Gastrocnemius medialis (tissue), 4 donors: ENCODE measurements at regions not wholly inside any gene's neighbourhood (a gene's known extent, or its start where the extent isn't known, plus 50 kb on each side); places are given as distances from the start of the nearest gene placed in this dataset.

ENCODE experiments used
- ATAC-seq, 2 donors: fragments of 150-250 bp; one replicate each; pipeline ENCODE4 v1.9.1; 2016
- DNase-seq, 2 donors: peaks; one replicate each; pipeline ENCODE4 v3.0.0-alpha.2; 2019
- H3K27ac ChIP-seq, 4 donors: fragments of 200-600 bp; sonication (generic); 1 replicate in 1 of 4; 2 replicates in 3 of 4; pipeline ENCODE4 v1.5.1; 2016 to 2018; ENCODE audit warnings: mild to moderate bottlenecking in 2 of 4, moderate library complexity in 1 of 4
- H3K27me3 ChIP-seq, 3 donors: fragments of 200-600 bp; sonication (generic) in 2 of 3; 1 replicate in 1 of 3; 2 replicates in 2 of 3; pipeline versions ENCODE4 v1.5.1 to v1.6.0; 2016 to 2019; ENCODE audit warnings: mild to moderate bottlenecking in 1 of 3, moderate library complexity in 1 of 3
- H3K36me3 ChIP-seq, 2 donors: fragments of 200-600 bp; sonication (generic) in 1 of 2; one replicate each; pipeline ENCODE4 v1.5.1; 2017 to 2018
- H3K4me1 ChIP-seq, 2 donors: fragments of 200-600 bp; sonication (generic) in 1 of 2; one replicate each; pipeline ENCODE4 v1.5.1; 2016 to 2017; ENCODE audit warnings: mild to moderate bottlenecking in 2 of 2
- H3K4me3 ChIP-seq, 4 donors: fragments of 200-600 bp; sonication (generic) in 3 of 4; 1 replicate in 1 of 4; 2 replicates in 3 of 4; pipeline ENCODE4 v1.5.1; 2016 to 2019; ENCODE audit warnings: mild to moderate bottlenecking in 2 of 4
- H3K9me3 ChIP-seq, 3 donors: fragments of 200-600 bp; sonication (generic) in 2 of 3; 1 replicate in 1 of 3; 2 replicates in 2 of 3; pipeline ENCODE4 v1.5.1; 2016 to 2019
- CTCF ChIP-seq, 5 experiments: fragments of 450-650 bp in 3 of 5; fragments of 200-600 bp in 2 of 5; sonication (generic) in 2 of 5; IDR thresholded peaks in 4 of 5; conservative IDR thresholded peaks in 1 of 5; 1 replicate in 4 of 5; 2 replicates in 1 of 5; pipeline ENCODE4 v1.5.1; 2016 to 2019; ENCODE audit warnings: antibody characterized with exemption in 5 of 5, mild to moderate bottlenecking in 3 of 5, moderate library complexity in 3 of 5
- POLR2A ChIP-seq, 2 donors: fragments of 450-650 bp; IDR thresholded peaks; one replicate each; pipeline ENCODE4 v1.6.1; 2017; ENCODE audit warnings: antibody characterized with exemption in 2 of 2, mild to moderate bottlenecking in 2 of 2, moderate library complexity in 2 of 2
- in situ Hi-C, 4 donors: fragments of 200-750 bp; cut with MboI; loops; one replicate each; pipeline versions ENCODE4 v1.15.0 to v1.8.0; 2017; ENCODE audit warnings: low sequenced_read_pairs in 4 of 4
- intact Hi-C: fragments of 100-400 bp; cut with DNase I; formaldehyde crosslinking; loops from one replicate; pipeline ENCODE4 v1.15.1; 2023; ENCODE audit warnings: low total_unique reads

DNA sequence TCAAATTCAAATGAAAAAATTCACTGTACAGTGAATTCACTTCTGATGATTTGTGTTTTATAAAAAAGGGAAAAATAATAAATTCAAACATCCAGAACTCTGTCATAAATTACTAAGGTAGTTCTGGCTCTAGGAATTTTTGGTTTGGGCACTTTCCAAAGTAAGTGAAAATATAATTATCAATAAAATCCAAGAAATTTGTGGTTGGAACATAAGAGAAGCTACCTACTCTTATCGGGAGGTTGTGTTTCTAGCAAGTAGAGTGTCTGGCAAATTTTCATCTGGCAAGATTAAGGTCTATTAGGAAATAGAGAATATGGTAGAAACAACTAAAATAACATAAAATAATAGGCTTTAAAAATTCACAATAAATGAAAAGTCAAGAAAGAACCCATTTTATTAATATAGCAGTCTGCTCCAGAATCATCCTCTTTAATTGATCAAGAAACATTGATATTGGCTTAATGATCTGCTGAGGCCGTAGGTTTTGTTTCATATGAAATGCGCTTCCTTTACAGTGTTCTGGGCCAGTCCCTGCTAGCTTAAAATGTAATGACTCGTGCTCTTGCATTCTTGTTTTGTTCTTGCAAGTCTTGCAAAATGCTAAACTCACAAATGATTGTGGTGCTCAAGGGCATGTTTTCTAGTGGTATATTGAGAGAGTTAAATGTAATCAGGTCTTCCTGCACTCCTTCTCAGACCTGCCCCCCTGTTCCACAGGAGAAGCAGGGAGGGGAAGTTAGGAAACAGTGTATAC lies 331.4 kb downstream of the RAPGEF2 start:
- H3K27me3 ChIP-seq: no peaks in the 10 kb centered on the region
- no peaks in the 10 kb centered on the region for H3K9me3 ChIP-seq
- peaks cover 3 to 4% of the 10 kb centered on the region in 2 donors for H3K4me1 ChIP-seq
- in situ Hi-C loops (loop anchor here (25.0 kb wide), 3 partner anchors 572 to 722 kb away; partner anchors contain the start of gene PPID (in 1 of the 4)), intact Hi-C loops (no loop called here)
- no peak for TF ChIP-seq POLR2A (IDR thresholded peaks at IDR 0.05)
- TF ChIP-seq CTCF (IDR thresholded peaks at IDR 0.05 in 4 of 5, conservative IDR thresholded peaks at IDR 0.05 in 1 of 5): no peak
- ATAC-seq: no peak
- H3K36me3 ChIP-seq: no peaks in the 10 kb centered on the region
- no peak overlapping the region for H3K4me3 ChIP-seq
- DNase-seq: no peak
- no peak overlapping the region for H3K27ac ChIP-seq

DNA sequence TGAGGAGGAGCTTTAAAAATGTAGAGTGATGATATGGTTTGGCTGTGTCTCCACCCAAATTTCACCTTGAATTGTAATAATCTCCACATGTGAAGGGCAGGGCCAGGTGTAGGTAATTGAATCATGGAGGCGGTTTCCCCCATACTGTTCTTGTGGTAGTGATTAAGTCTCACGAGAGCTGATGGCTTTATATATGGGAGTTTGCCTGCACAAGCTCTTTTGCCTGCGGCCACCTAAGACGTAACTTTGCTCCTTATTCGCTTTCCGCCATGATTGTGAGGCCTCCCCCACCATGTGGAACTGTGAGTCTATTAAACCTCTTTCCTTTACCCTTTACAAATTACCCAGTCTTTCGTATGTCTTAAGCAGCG lies 332.0 kb downstream of the RAPGEF2 start:
- TF ChIP-seq POLR2A (IDR thresholded peaks at IDR 0.05) (no peak), CTCF (IDR thresholded peaks at IDR 0.05 in 4 of 5, conservative IDR thresholded peaks at IDR 0.05 in 1 of 5) (no peak)
- no peaks in the 10 kb centered on the region for H3K4me1 ChIP-seq
- no peak overlapping the region for H3K27ac ChIP-seq
- ATAC-seq: no peak
- no peaks in the 10 kb centered on the region for H3K27me3 ChIP-seq
- no peak for DNase-seq
- H3K36me3 ChIP-seq: no peaks in the 10 kb centered on the region
- in situ Hi-C loops (loop anchor here (25.0 kb wide), 3 partner anchors 573 to 723 kb away; partner anchors contain the start of gene PPID (in 1 of the 4)), intact Hi-C loops (no loop called here)
- no peak overlapping the region for H3K4me3 ChIP-seq
- no peaks in the 10 kb centered on the region for H3K9me3 ChIP-seq

GRCh38 chr4:159435561-159436023 lies 332.7 kb downstream of the RAPGEF2 start:
- in situ Hi-C loops (loop anchor here (25.0 kb wide), 3 partner anchors 573 to 723 kb away; partner anchors contain the start of gene PPID (in 1 of the 4)), intact Hi-C loops (no loop called here)
- TF ChIP-seq POLR2A (IDR thresholded peaks at IDR 0.05) (no peak), CTCF (IDR thresholded peaks at IDR 0.05 in 4 of 5, conservative IDR thresholded peaks at IDR 0.05 in 1 of 5) (no peak)
- Histone ChIP-seq H3K4me3 (no peak overlapping the region), H3K27me3 (no peaks in the 10 kb centered on the region), H3K4me1 (no peaks in the 10 kb centered on the region), H3K27ac (no peak overlapping the region), H3K36me3 (no peaks in the 10 kb centered on the region), H3K9me3 (no peaks in the 10 kb centered on the region)
- ATAC-seq (no peak), DNase-seq (no peak)

DNA sequence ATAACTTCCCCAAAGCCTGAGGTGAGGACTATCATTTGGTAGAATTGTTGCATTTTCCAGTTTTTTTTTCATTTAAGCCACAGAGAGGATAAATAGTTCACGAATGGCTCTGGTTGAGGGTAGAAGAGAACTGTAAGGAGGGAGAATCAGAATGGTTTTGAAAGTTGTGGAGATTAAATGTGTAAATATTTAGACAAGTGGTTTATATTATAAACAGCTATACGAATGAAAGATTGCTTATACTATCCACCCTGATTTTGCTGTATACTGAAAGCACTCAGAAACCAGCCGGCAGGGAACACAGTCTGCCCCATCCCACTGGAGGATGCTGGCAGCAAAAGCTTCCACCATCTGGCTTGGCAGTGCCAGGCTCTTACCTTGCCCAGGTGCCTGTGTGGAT lies 341.1 kb downstream of the RAPGEF2 start:
- H3K4me1 ChIP-seq: peaks cover 0 to 5% of the 10 kb centered on the region in 2 donors
- ATAC-seq (no peak), DNase-seq (no peak)
- H3K27ac ChIP-seq: no peak overlapping the region
- no peak for TF ChIP-seq CTCF (IDR thresholded peaks at IDR 0.05 in 4 of 5, conservative IDR thresholded peaks at IDR 0.05 in 1 of 5)
- TF ChIP-seq POLR2A (IDR thresholded peaks at IDR 0.05): no peak
- H3K27me3 ChIP-seq: no peaks in the 10 kb centered on the region
- H3K36me3 ChIP-seq: no peaks in the 10 kb centered on the region
- no peaks in the 10 kb centered on the region for H3K9me3 ChIP-seq
- no peak overlapping the region for H3K4me3 ChIP-seq
- intact Hi-C loops (loop anchor here (10.0 kb wide), 3 partner anchors 169 to 1189 kb away; partner anchors contain the start of gene RAPGEF2), in situ Hi-C loops (loop anchor here (10.0 to 25.0 kb wide), 4 partner anchors 582 to 732 kb away; partner anchors contain the start of gene PPID (in 1 of the 4))
